GM08714 (cell line): ENCODE measurements at regions not wholly inside any gene's neighbourhood (a gene's known extent, or its start where the extent isn't known, plus 50 kb on each side); places are given as distances from the start of the nearest gene placed in this dataset.
"Not testable (repeated sequence)": the region's sequence is repeated elsewhere in the genome, so short reads cannot be mapped to it uniquely, and the experiment has no call there.

ENCODE experiments used
- H3K4me3 ChIP-seq: fragments of 200-500 bp; sonication (Bioruptor generic); 2 replicates; pipeline ENCODE4 v1.5.1; 2014; ENCODE audit warnings: mild to moderate bottlenecking, low read length, inconsistent platforms
- ZNF274 ChIP-seq: IDR thresholded peaks from 2 replicates; pipeline ENCODE4 v1.6.1; 2012; ENCODE audit warnings: mild to moderate bottlenecking, low read depth, low read length

GRCh38 chr3:181533811-181534210, 177.9 kb upstream of the SOX2 start:
- no peak for TF ChIP-seq ZNF274
- H3K4me3 ChIP-seq: no peak overlapping the region

- TF ChIP-seq ZNF274: no peak
These were observed 181.1 kb upstream of the SOX2 start for GRCh38 chr3:181530584-181530983.

GRCh38 chr3:181521831-181522230, 189.9 kb upstream of the SOX2 start:
- TF ChIP-seq ZNF274: no peak
- H3K4me3 ChIP-seq: no peak overlapping the region

More at GRCh38 chr3:181530584-181530983, 181.1 kb upstream of the SOX2 start:
- H3K4me3 ChIP-seq: no peak overlapping the region

- no peak overlapping the region for H3K4me3 ChIP-seq
- no peak for TF ChIP-seq ZNF274
These were observed 193.5 kb upstream of the SOX2 start for GRCh38 chr3:181518222-181518621.

GRCh38 chr3:181512787-181513186, 198.9 kb upstream of the SOX2 start:
- TF ChIP-seq ZNF274: no peak
- no peak overlapping the region for H3K4me3 ChIP-seq

- TF ChIP-seq ZNF274: no peak
- no peak overlapping the region for H3K4me3 ChIP-seq
These were observed 201.2 kb upstream of the SOX2 start for GRCh38 chr3:181510500-181510899.

- no peak for TF ChIP-seq ZNF274
- no peak overlapping the region for H3K4me3 ChIP-seq
These were observed 214.4 kb upstream of the SOX2 start for GRCh38 chr3:181497358-181497757.

GRCh38 chr3:181493423-181493822, 218.3 kb upstream of the SOX2 start:
- H3K4me3 ChIP-seq: no peak overlapping the region
- TF ChIP-seq ZNF274: no peak

GRCh38 chr3:181488536-181488935, 223.2 kb upstream of the SOX2 start:
- TF ChIP-seq ZNF274: no peak

GRCh38 chr3:181487236-181487978, 224.3 kb upstream of the SOX2 start:
- no peak for TF ChIP-seq ZNF274
- H3K4me3 ChIP-seq: no peak overlapping the region

More at GRCh38 chr3:181488536-181488935, 223.2 kb upstream of the SOX2 start:
- no peak overlapping the region for H3K4me3 ChIP-seq

- no peak for TF ChIP-seq ZNF274
- no peak overlapping the region for H3K4me3 ChIP-seq
These were observed 225.4 kb upstream of the SOX2 start for GRCh38 chr3:181486141-181486885.

GRCh38 chr3:181484026-181484425, 227.7 kb upstream of the SOX2 start:
- TF ChIP-seq ZNF274: no peak
- H3K4me3 ChIP-seq: no peak overlapping the region

GRCh38 chr3:181475146-181475545, 236.6 kb upstream of the SOX2 start:
- not testable (repeated sequence) for H3K4me3 ChIP-seq

GRCh38 chr3:181470349-181470748, 241.4 kb upstream of the SOX2 start:
- no peak overlapping the region for H3K4me3 ChIP-seq
- no peak for TF ChIP-seq ZNF274

GRCh38 chr3:181464033-181464694, 247.6 kb upstream of the SOX2 start:
- no peak for TF ChIP-seq ZNF274
- H3K4me3 ChIP-seq: no peak overlapping the region
